Activated T-helper 1 cell treated with Interleukin-2 at 50 U/mL for 16 hours (primary cell): ENCODE measurements at regions not wholly inside any gene's neighbourhood (a gene's known extent, or its start where the extent isn't known, plus 50 kb on each side); places are given as distances from the start of the nearest gene placed in this dataset.
"Not testable (repeated sequence)": the region's sequence is repeated elsewhere in the genome, so short reads cannot be mapped to it uniquely, and the experiment has no call there.

Experiments
- DNase-seq: peaks from one replicate; pipeline ENCODE4 v3.0.0-alpha.2; 2020; ENCODE audit warnings: low read depth

DNA sequence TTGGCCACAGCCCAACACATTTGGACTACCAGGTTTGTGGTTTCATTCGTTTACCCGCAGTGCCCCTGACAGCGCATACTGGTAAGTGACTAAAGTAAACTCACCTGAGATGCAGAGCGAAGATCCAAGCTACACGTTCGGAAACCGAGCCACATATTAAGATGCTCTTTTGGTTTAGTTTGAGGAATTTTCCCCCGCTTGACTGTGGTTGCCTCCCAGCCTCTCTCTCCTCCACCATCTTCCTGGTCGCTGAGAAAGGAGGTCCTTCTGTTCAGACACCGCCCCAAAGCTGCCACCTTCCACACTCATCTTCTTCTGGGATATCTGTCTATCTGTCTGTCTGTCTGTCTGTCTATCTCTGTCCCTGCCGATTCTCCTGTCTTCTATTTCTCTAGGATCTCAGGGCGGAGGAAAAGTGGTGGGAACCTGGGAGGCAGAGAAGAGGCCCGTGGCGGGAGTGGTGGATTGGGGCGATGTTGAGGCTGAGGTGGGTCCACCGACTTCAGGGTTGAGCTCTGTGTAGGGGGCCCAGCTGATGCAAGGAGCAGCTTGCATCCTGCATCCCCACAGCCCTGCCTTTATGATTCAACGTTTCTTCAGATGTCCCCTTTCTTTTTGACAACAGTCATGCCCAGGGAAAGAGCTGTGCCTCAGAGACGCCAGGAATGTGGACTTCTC is 196.9 kb upstream of the ZNF184 start:
- no peak for DNase-seq

DNA sequence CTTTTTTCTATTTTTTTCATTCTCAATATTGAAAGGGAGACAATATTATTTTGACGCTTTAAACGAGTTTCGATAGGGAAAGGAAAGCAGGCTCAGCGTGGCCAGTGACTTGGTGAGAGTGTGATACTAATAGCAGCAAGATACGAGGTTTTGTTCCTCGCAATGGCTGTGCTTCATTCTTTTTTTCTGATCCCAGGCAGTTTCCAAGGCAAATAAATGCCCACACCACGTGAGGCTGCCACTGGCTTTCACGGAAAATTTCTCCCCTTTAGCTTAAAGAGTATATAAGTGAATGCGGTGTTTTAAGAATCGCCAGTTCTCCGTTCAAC is 196.4 kb upstream of the ZNF184 start:
- no peak for DNase-seq

DNA sequence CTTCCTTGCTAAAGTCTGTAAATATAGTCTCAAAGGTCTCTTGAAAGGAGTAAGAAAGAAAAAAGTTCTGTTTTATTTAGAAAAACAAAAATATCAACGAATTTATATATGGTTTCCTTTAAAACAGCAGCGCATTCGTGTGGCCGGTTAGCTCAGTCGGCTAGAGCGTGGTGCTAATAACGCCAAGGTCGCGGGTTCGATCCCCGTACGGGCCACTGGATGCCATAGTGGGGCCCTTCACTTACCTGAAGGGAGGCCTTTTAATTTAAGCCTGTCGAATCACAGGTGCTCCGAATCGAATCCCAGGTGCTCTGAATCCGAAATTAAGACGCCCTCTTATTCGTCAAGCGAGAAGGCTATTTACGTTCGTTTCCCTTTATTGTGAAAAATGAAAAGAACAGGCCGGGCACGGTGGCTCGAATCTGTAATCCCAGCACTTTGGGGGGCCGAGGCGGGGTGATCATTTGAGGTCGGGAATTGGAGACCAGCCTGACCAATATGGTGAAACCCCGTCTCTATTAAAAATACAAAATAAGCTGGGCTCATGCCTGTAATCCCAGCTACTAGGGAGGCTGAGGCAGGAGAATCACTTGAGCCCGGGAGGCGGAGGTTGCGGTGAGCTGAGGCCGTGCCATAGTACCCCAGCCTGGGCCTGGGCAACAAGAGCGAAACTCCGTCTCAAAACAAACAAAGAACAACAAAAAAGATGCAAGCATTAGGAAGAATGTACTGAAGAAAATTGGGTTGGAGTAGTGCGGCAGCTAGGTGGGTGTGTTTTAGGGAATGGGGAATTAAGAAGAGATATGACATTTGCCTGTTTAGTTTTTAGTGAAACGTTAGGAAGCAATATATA is 195.8 kb upstream of the ZNF184 start:
- no peak for DNase-seq

DNA sequence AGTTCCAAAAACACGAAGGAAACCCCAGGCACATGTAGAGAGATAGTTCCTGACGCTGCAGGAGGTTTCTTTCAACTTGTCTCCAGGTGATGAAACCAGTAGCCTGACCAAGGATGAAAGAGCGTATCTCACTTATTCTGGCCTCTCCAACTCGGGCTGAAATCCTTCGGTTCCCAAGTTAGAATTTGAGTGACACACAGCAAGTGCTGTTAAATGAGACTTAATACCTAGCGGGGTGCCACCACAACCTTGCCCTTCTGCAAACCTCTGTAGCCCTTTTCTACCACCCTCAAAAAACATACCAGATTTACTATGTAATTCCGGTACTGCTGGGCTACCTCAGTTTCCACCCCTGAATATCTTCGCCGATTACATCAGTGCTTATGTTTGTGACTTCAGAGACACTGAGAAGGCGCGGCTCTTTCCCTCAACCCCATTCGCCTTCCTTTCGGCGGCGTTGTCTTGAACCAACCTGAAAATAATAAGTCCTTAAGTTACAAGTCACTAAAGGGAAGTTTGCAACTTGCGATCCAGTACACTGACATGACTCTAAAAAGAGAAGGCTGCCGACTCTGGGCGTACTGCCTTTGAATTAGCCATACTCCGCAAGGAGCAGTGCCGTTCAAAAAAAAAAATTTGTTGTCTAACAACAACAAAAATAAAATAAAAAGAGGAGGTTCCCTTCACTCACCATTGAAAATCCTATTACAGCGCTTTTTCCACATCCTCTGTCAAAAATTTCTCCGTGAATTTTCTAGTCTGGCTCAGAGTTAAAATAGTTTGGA is 194.9 kb upstream of the ZNF184 start:
- DNase-seq: no peak

GRCh38 chr6:27667016-27667656 is 194.2 kb upstream of the ZNF184 start:
- DNase-seq: no peak

GRCh38 chr6:27662769-27663168 is 189.9 kb upstream of the ZNF184 start:
- no peak for DNase-seq

DNA sequence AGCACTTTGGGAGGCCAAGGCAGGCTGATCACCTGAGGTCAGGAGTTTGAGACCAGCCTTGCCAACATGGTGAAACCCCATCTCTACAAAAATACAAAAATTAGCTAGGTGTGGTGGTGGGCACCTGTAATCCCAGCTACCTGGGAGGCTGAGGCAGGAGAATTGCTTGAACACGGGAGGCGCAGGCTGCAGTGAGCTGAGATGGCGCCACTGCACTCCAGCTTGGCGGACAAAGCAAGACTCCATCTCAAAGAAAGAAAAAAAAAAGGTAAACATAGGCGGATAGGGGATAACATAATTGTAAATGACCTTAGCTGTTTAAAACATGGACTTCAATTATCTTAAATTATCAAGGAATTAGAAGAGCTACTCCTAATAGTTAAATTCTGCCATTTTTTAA is 189.3 kb upstream of the ZNF184 start:
- not testable (repeated sequence) for DNase-seq

DNA sequence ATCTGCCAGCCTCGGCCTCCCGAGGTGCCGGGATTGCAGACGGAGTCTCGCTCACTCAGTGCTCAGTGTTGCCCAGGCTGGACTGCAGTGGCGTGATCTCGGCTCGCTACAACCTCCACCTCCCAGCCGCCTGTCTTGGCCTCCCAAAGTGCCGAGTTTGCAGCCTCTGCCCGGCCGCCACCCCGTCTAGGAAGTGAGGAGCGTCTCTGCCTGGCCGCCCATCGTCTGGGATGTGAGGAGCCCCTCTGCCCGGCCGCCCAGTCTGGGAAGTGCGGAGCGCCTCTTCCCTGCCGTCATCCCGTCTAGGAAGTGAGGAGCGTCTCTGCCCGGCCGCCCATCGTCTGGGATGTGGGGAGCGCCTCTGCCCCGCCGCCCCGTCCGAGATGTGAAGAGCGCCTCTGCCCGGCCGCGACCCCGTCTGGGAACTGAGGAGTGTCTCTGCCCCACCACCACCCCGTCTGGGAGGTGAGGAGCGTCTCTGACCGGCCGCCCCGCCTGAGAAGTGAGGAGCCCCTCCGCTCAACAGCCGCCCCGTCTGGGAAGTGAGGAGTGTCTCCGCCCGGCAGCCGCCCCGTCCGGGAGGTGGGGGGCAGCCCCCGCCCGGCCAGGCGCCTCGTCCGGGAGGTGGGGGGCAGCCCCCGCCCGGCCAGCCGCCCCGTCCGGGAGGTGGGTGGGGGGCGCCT is 180.4 kb upstream of the ZNF184 start:
- not testable (repeated sequence) for DNase-seq

GRCh38 chr6:27651371-27651732 is 178.4 kb upstream of the ZNF184 start:
- DNase-seq: no peak

GRCh38 chr6:27650620-27651370 is 177.9 kb upstream of the ZNF184 start:
- no peak for DNase-seq

GRCh38 chr6:27644528-27644927 is 171.6 kb upstream of the ZNF184 start:
- no peak for DNase-seq

DNA sequence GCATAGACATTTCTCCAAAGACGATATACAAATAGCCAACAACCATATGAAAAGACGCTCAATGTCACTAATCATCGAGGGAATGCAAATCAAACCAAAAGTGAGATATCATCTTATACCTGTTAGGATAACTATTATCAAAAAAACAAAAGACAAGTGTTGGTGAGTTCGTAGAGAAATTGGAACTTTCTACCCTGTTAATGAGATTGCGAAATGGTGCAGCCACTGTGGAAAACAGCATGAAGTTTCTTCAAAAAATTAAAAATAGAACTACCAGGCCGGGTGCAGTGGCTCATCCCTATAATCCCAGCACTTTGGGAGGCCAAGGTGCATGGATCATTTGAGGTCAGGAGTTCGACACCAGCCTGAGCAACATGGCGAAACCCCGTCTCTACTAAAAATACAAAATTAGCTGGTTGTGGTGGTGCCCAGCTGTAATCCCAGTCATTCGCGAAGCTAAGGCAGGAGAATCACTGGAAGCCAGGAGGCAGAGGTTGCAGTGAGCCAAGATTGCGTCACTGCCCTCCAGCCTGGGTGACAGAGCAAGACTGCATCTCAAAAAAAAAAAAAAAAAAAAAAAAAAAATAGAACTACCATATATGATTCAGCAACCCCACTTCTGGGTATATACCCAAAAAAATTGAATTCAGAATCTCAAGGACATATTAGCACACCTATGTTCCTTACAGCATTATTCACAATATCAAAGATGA is 170.0 kb upstream of the ZNF184 start:
- no peak for DNase-seq

- not testable (repeated sequence) for DNase-seq
These were observed 163.0 kb upstream of the ZNF184 start for GRCh38 chr6:27635886-27636285.

DNA sequence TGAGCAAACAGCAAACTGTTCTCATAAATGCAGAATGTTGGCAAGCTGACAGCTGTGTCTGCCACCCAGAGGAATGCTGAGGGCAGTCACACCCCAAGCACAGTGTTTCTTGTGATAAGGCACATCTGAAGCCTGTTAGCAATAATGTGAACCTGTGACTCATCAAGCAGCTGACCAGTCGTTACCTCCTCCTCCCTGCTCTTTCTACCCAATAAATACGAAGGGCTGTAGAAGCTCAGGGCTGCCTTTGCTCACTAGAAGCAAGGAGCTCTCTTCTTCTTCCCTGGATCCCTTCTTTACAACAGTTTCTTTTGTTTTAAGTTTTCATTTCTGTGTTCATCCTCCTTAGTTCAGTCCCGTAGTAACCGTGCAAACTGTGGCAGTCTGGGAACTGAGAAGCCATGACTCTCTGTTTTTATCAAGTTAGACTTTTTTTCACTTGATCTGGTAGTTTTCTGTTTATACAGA is 160.3 kb upstream of the ZNF184 start:
- DNase-seq: not testable (repeated sequence)

- DNase-seq: no peak
These were observed 158.7 kb upstream of the ZNF184 start for GRCh38 chr6:27631609-27631916.

DNA sequence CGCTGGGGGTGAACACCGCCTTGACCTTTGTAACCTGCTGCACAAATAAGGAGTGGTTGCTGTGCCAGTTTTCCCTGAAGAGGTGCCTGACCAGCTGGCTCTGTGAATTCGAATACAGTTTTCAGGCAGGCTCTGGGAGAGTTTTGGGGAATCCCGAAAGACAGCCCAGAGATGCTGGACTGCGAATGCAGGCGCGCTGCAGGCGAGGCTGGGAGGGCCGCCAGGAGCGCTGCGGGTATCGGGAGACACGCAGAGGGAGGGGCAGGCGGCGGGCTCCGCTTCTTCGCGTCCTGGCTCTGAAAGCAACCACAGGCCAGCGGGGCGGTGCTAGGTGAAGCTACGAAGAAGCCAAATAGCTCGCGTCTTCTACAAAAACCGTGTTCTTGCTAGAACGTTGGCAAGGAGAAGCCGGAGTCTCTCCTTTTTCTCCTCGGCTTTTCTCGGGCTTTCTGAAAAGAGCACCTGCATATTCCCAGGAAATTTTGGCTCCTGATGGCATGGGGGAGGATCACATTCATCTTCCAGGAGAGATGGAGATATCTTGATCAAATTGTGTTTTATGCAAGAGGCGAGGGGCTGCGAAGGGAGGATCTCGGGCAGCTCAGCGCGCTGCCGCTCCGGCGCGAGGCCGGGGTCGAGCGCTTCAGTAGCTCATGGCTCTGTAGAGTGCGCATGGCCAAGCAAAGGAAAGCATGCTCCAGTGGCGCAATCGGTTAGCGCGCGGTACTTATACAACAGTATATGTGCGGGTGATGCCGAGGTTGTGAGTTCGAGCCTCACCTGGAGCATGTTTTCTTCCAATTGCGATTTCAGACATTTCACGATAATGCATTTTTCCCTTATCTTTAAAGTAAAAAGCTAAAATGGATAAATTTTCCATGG is 158.1 kb upstream of the ZNF184 start:
- no peak for DNase-seq

DNA sequence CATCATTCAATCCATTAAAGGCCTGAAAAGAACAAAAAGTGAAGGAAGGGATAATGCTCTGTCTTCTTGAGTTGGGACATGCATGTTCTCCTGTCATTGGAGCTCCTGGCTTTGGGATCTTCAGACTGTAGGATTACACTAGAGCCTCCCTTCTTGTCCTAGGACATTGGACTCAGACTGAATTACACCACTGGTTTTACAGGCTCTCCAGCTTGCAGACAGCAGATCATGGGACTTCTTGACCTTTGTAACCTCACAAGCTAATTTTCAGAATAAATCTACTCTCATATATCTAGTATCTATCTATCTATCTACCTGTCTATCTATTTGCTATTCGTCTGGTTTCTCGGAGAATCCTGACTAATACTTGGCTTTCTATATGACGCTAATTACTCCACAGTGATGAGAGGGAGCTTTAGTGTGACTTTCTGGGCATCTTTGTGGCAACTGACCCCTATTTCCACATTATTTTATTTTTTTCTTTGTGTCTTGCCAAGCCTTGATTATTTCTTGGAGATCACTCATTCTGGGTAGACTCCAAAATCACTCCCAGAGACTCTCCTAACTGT is 151.9 kb upstream of the ZNF184 start:
- no peak for DNase-seq

DNA sequence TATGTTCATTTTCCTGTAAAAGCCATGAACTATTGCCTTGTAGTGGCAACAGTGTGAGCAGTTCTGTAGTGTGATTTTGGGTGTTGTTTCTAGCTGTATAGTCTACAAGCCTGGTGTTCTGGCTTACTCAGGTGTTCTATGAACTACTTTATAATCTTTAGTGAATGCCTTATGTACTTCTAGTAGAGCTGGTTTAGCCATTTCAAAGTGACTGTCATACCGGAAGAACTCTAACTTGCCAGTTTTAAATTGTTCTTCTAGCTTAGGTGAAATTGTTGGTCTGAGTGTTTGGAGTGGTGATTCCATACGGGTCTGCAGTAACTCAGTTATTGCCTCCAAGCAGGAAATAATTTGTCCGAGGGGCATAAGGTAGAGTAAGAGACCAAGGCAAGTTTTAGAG is 150.2 kb upstream of the ZNF184 start:
- DNase-seq: no peak

DNA sequence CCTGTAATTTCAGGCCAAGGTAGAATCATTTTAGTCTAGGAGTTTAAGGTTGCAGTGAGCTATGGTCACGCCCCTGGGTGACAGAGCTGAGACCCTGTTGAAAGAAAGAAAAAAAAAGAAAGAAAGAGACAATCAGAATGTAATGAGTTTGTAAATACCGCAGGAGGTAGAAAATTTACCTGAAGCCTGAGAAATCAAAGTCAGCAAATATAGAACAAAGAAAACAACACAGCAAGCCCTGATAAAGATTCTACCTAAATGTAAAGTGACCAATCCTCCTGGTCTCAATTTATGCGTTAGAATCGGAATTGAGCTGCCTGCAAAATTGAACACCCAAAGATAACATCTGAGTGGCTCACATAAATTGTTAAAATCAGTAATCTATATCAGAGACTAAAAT is 146.5 kb upstream of the ZNF184 start:
- DNase-seq: no peak
